ENCODE measurements at regions not wholly inside any gene's neighbourhood (a gene's known extent, or its start where the extent isn't known, plus 50 kb on each side); places are given as distances from the start of the nearest gene placed in this dataset.

DNA sequence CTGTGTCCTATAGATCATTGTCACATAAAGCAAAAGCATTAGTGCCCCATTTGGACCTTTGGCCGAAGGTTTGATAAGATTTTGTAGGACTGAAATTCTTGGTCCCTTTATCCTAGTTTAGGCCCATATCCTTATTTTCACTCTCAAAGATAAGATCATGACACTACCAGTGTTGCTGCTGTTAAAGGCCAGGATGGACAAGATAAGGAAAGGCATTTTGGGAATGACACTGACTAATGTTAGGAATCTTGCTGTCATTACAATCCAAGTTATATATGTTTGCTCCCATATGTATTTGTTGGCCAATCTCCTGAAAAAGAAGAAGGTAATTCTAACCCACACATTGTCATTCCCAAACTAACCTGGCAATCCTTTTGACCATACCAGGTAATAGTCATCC is 101.3 kb upstream of the VAMP7 start:
- TF ChIP-seq, protein P1, sequence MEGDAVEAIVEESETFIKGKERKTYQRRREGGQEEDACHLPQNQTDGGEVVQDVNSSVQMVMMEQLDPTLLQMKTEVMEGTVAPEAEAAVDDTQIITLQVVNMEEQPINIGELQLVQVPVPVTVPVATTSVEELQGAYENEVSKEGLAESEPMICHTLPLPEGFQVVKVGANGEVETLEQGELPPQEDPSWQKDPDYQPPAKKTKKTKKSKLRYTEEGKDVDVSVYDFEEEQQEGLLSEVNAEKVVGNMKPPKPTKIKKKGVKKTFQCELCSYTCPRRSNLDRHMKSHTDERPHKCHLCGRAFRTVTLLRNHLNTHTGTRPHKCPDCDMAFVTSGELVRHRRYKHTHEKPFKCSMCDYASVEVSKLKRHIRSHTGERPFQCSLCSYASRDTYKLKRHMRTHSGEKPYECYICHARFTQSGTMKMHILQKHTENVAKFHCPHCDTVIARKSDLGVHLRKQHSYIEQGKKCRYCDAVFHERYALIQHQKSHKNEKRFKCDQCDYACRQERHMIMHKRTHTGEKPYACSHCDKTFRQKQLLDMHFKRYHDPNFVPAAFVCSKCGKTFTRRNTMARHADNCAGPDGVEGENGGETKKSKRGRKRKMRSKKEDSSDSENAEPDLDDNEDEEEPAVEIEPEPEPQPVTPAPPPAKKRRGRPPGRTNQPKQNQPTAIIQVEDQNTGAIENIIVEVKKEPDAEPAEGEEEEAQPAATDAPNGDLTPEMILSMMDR (IDR thresholded peaks at IDR 0.05; ENCODE audit: insufficient read depth, low read length) = no peak
- no peak for TF ChIP-seq GABPA (IDR thresholded peaks at IDR 0.05; ENCODE audit: low read depth)
